KMS-11 (cell line): ENCODE measurements at regions not wholly inside any gene's neighbourhood (a gene's known extent, or its start where the extent isn't known, plus 50 kb on each side); places are given as distances from the start of the nearest gene placed in this dataset.

Experiments used
- H2AFZ ChIP-seq: fragments of 200-600 bp; sonication (generic); 2 replicates; pipeline ENCODE4 v1.6.1; 2016; ENCODE audit warnings: antibody characterized with exemption, mixed run types, low read depth
- H3K27ac ChIP-seq: fragments of 200-600 bp; sonication (generic); 2 replicates; pipeline ENCODE4 v1.6.1; 2016; ENCODE audit warnings: mild to moderate bottlenecking, mixed run types
- H3K27me3 ChIP-seq: fragments of 200-600 bp; sonication (generic); 2 replicates; pipeline ENCODE4 v1.6.1; 2017; ENCODE audit warnings: mild to moderate bottlenecking, low read depth, mixed run types, moderate library complexity; ENCODE audit not compliant: insufficient read depth
- H3K36me3 ChIP-seq: fragments of 200-600 bp; sonication (generic); 2 replicates; pipeline ENCODE4 v1.6.1; 2017; ENCODE audit warnings: mild to moderate bottlenecking, mixed run types; ENCODE audit not compliant: insufficient read depth
- H3K4me1 ChIP-seq: fragments of 200-600 bp; sonication (generic); 2 replicates; pipeline ENCODE4 v1.6.1; 2016; ENCODE audit warnings: mild to moderate bottlenecking, low read depth, mixed run types; ENCODE audit not compliant: poor library complexity, severe bottlenecking
- H3K4me2 ChIP-seq: fragments of 200-600 bp; sonication (generic); 2 replicates; pipeline ENCODE4 v1.7.0; 2016; ENCODE audit warnings: mild to moderate bottlenecking, mixed run types
- H3K4me3 ChIP-seq: fragments of 200-600 bp; sonication (generic); IDR thresholded peaks from 2 replicates; pipeline ENCODE4 v1.6.1; 2017; ENCODE audit warnings: low read depth, low read length, mixed read lengths; ENCODE audit not compliant: insufficient read depth
- H3K79me2 ChIP-seq: fragments of 200-600 bp; sonication (generic); 2 replicates; pipeline ENCODE4 v1.6.1; 2016; ENCODE audit warnings: low read depth, mixed run types; ENCODE audit not compliant: insufficient read depth
- H3K9ac ChIP-seq: fragments of 200-600 bp; sonication (generic); 2 replicates; pipeline ENCODE4 v1.6.1; 2016; ENCODE audit warnings: mild to moderate bottlenecking, mixed run types
- H4K20me1 ChIP-seq: fragments of 200-600 bp; sonication (generic); 2 replicates; pipeline ENCODE4 v1.6.1; 2016; ENCODE audit warnings: mild to moderate bottlenecking, mixed run types; ENCODE audit not compliant: insufficient read depth
- TF ChIP-seq, protein P1 (sequence below): fragments of 200-600 bp; sonication (generic); conservative IDR thresholded peaks from 2 replicates; pipeline ENCODE4 v1.6.1; 2017; ENCODE audit warnings: low read depth, mild to moderate bottlenecking, antibody characterized with exemption, low read length, moderate library complexity, mixed read lengths

DNA sequence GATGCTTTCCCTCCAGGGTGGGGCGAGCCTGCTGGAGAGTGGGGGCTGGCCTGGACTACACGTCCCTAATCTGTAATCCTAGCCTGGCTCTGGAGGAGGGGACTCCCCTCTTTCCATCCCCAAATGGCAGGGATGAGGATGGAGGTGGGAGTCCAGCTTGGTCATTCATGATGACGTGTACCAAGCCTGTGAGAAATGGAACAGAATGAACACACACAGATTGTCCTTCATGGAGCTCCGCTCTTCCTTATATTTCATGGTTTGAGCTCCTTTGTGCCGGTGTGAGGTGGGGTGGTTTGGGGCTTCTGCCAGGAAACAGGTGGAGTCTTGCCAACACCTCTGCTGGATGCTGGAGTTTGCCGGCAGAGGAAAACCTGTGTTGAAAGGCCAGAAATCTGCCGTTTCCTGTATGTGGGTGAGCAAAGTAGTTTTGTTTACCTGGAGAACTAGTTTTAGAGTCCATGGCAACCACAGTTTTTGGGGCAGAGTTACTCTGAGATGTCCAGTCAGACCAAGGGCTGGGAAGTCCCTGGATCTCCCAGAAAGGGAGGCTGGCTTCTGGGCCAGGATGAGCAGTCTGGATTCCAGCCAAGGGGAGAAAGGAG is 417.6 kb upstream of the MEX3C start:
- no peaks in the 10 kb centered on the region for H3K79me2 ChIP-seq
- H3K4me1 ChIP-seq: no peaks in the 10 kb centered on the region
- no peak overlapping the region for H3K9ac ChIP-seq
- TF ChIP-seq, protein P1, sequence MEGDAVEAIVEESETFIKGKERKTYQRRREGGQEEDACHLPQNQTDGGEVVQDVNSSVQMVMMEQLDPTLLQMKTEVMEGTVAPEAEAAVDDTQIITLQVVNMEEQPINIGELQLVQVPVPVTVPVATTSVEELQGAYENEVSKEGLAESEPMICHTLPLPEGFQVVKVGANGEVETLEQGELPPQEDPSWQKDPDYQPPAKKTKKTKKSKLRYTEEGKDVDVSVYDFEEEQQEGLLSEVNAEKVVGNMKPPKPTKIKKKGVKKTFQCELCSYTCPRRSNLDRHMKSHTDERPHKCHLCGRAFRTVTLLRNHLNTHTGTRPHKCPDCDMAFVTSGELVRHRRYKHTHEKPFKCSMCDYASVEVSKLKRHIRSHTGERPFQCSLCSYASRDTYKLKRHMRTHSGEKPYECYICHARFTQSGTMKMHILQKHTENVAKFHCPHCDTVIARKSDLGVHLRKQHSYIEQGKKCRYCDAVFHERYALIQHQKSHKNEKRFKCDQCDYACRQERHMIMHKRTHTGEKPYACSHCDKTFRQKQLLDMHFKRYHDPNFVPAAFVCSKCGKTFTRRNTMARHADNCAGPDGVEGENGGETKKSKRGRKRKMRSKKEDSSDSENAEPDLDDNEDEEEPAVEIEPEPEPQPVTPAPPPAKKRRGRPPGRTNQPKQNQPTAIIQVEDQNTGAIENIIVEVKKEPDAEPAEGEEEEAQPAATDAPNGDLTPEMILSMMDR: no peak
- H3K27me3 ChIP-seq: no peaks in the 10 kb centered on the region
- H2AFZ ChIP-seq: no peak overlapping the region
- no peak overlapping the region for H3K4me2 ChIP-seq
- no peak overlapping the region for H3K27ac ChIP-seq
- H3K4me3 ChIP-seq: no peak overlapping the region
- H3K36me3 ChIP-seq: no peaks in the 10 kb centered on the region
- no peaks in the 10 kb centered on the region for H4K20me1 ChIP-seq

DNA sequence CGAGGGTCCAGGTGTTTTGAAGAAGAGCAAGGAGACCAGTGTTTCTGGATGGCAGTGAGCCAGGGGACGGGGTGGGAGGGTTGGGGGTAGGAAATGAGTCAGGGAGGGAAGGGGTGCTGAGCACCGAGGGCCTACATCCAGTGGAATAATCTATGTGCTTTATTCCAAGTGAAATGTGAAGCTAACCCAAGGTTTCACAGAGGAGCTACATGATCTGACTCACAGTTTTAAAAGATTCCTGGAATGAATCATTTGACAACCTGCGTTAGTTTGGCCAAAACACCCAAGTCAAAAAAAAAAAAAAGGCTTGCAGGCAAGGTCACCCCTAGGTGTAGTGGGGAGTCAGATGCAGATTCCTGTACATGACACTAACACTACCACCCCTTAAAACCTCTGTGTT is 419.7 kb upstream of the MEX3C start:
- H3K27ac ChIP-seq: no peak overlapping the region
- TF ChIP-seq, protein P1: no peak

DNA sequence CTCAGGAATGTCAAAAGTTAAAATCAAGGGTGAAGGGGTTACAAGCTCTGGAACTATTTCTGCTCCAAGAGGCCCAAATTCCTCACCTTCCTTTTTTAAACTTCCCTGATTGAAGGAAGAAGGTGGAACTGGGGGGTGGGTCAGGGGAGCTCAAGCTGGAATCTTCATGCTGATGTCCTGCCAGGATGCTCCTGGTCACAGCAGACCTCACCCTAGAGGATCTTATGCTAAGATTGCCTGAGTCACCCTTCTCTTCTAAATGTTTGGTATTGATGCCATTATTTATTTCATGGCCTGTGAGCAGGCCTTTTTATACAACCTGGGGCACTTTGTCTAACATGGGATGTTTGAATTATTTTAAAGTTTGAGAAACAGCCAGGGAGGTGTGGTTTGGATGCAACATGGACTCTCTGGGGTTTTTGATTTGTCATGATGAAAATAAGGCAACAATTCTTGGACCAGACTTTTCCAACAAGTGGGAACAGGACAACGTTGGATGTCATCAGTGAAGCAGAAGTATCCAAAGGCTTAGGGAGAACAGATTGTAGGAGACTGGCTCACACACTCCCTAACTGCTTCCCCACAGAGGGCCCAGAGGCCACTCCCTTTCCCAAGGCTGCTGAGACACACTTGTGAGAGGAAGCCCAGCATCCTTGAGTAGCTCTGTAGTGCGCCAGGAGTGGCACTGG is 420.2 kb upstream of the MEX3C start:
- H3K27ac ChIP-seq: no peak overlapping the region

More for the DNA sequence above, 419.7 kb upstream of the MEX3C start:
- peaks cover 7% of the 10 kb centered on the region for H3K4me1 ChIP-seq
- H4K20me1 ChIP-seq: no peaks in the 10 kb centered on the region
- no peak overlapping the region for H2AFZ ChIP-seq
- no peak overlapping the region for H3K4me3 ChIP-seq
- H3K9ac ChIP-seq: no peak overlapping the region
- H3K27me3 ChIP-seq: no peaks in the 10 kb centered on the region
- H3K4me2 ChIP-seq: no peak overlapping the region
- H3K79me2 ChIP-seq: no peaks in the 10 kb centered on the region
- no peaks in the 10 kb centered on the region for H3K36me3 ChIP-seq

DNA sequence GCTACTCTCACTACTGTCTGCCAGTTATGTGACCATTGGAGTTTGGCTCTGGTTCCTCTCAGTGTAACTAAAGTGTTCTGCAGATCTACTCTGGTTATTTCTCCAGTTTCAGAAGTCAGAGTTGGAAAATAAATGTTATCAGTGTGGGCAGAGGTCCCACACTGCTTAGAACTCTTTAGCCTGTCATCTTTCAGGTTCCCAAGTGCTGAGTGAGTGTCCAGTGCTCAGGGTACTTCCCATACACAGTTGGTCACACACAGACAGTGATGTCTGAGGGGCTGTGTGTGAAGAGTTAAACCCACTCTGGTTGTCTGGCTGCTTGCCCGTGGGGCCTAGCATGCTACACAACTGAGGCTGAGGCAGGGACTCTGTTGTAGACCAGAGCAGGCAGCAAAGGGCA is 421.8 kb upstream of the MEX3C start:
- Histone ChIP-seq H3K79me2 (no peaks in the 10 kb centered on the region), H3K27me3 (no peaks in the 10 kb centered on the region), H3K4me3 (no peak overlapping the region), H3K9ac (no peak overlapping the region), H3K27ac (no peak overlapping the region), H3K4me1 (peaks cover 7% of the 10 kb centered on the region), H4K20me1 (no peaks in the 10 kb centered on the region), H3K36me3 (no peaks in the 10 kb centered on the region), H3K4me2 (no peak overlapping the region), H2AFZ (no peak overlapping the region)
- TF ChIP-seq, protein P1: no peak

More for the DNA sequence above, 420.2 kb upstream of the MEX3C start:
- Histone ChIP-seq H3K4me3 (no peak overlapping the region), H3K79me2 (no peaks in the 10 kb centered on the region), H3K4me2 (no peak overlapping the region), H2AFZ (no peak overlapping the region), H3K27me3 (no peaks in the 10 kb centered on the region), H3K4me1 (peaks cover 7% of the 10 kb centered on the region), H4K20me1 (no peaks in the 10 kb centered on the region), H3K36me3 (no peaks in the 10 kb centered on the region), H3K9ac (no peak overlapping the region)
- TF ChIP-seq, protein P1: no peak
